ENCODE measurements at regions not wholly inside any gene's neighbourhood (a gene's known extent, or its start where the extent isn't known, plus 50 kb on each side); places are given as distances from the start of the nearest gene placed in this dataset.

DNA sequence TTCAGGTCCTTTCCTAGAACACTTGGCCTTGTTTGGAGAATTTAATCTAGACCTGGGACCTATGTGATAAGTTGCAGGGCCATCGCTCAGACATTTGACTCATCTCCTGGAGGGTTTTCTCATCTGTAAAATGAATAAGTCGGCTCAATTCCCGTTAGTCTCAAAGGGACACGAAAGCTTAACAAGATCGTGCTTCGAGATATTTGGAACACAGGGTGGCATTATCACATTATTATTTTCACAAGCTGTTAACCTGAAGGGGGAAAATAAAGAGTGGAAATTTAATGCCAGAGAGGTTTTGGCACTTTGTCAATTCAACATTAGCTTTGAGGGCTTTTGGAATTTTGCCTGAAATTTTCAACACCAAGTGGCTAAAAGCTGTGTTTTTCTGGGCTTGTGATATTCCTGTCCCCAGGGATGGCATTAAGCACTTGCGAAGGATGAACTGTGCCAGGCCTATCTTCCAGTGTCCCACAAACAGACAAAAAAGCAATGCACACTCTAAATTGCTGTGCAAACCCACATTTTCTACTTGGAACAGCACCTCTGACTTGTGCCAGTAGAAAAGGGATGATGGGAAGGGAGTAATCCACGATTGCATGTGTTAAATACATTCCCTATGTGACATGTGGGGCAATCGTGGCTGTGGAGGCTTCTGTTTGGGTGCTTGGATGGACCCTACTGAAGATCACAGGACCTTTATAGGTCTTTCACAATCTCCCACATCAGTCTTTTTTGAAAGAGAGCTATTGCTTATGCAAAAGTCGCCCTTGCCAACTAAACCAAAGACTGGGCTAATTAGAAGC is 478.7 kb downstream of the MFSD1 start:
- TF ChIP-seq, protein P1, sequence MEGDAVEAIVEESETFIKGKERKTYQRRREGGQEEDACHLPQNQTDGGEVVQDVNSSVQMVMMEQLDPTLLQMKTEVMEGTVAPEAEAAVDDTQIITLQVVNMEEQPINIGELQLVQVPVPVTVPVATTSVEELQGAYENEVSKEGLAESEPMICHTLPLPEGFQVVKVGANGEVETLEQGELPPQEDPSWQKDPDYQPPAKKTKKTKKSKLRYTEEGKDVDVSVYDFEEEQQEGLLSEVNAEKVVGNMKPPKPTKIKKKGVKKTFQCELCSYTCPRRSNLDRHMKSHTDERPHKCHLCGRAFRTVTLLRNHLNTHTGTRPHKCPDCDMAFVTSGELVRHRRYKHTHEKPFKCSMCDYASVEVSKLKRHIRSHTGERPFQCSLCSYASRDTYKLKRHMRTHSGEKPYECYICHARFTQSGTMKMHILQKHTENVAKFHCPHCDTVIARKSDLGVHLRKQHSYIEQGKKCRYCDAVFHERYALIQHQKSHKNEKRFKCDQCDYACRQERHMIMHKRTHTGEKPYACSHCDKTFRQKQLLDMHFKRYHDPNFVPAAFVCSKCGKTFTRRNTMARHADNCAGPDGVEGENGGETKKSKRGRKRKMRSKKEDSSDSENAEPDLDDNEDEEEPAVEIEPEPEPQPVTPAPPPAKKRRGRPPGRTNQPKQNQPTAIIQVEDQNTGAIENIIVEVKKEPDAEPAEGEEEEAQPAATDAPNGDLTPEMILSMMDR (IDR thresholded peaks at IDR 0.05) = no peak
- TF ChIP-seq EZH2phosphoT487 (IDR thresholded peaks at IDR 0.05) = no peak
- TF ChIP-seq EZH2 (IDR thresholded peaks at IDR 0.05) = no peak
